ENCODE measurements at regions not wholly inside any gene's neighbourhood (a gene's known extent, or its start where the extent isn't known, plus 50 kb on each side); places are given as distances from the start of the nearest gene placed in this dataset.
"Not testable (repeated sequence)": the region's sequence is repeated elsewhere in the genome, so short reads cannot be mapped to it uniquely, and the experiment has no call there.

GRCh38 chr3:147231980-147232379, 174.4 kb downstream of the ZIC4 start:
- not testable (repeated sequence) for DNase-seq

GRCh38 chr3:147231111-147231510, 175.2 kb downstream of the ZIC4 start:
- no peak for DNase-seq

GRCh38 chr3:147222291-147222690, 184.1 kb downstream of the ZIC4 start:
- no peak for DNase-seq

GRCh38 chr3:147218965-147219364, 187.4 kb downstream of the ZIC4 start:
- no peak for DNase-seq

- no peak for DNase-seq
Measured at GRCh38 chr3:147216143-147216673, 190.1 kb downstream of the ZIC4 start.

GRCh38 chr3:147215660-147216059, 190.7 kb downstream of the ZIC4 start:
- DNase-seq, result no peak

- no peak for DNase-seq
Measured at GRCh38 chr3:147213633-147214032, 192.7 kb downstream of the ZIC4 start.

- DNase-seq, result no peak
Measured at GRCh38 chr3:147210676-147211075, 195.7 kb downstream of the ZIC4 start.

GRCh38 chr3:147201086-147201485, 205.3 kb downstream of the ZIC4 start:
- DNase-seq, result no peak

- DNase-seq, result no peak
Measured at GRCh38 chr3:147200545-147200944, 205.8 kb downstream of the ZIC4 start.

- DNase-seq, result no peak
Measured at GRCh38 chr3:147197739-147198138, 208.6 kb downstream of the ZIC4 start.

- DNase-seq, result no peak
Measured at GRCh38 chr3:147195887-147196286, 210.5 kb downstream of the ZIC4 start.

- DNase-seq, result peak in 1 of 5 donors; percentile 2
Measured at GRCh38 chr3:147191795-147192385, 214.5 kb downstream of the ZIC4 start.

GRCh38 chr3:147189016-147189415, 217.3 kb downstream of the ZIC4 start:
- DNase-seq, result no peak

GRCh38 chr3:147187687-147188086, 218.7 kb downstream of the ZIC4 start:
- DNase-seq, result no peak

GRCh38 chr3:147185781-147186180, 220.6 kb downstream of the ZIC4 start:
- DNase-seq, result no peak

GRCh38 chr3:147184794-147185193, 221.5 kb downstream of the ZIC4 start:
- DNase-seq, result no peak

GRCh38 chr3:147173257-147173656, 233.1 kb downstream of the ZIC4 start:
- no peak for DNase-seq

GRCh38 chr3:147162743-147163142, 243.6 kb downstream of the ZIC4 start:
- DNase-seq, result no peak

- DNase-seq, result no peak
Measured at GRCh38 chr3:147161833-147162232, 244.5 kb downstream of the ZIC4 start.

- no peak for DNase-seq
Measured at GRCh38 chr3:147160984-147161383, 245.4 kb downstream of the ZIC4 start.

- DNase-seq, result no peak
Measured at GRCh38 chr3:147159141-147159540, 247.2 kb downstream of the ZIC4 start.

- DNase-seq, result no peak
Measured at GRCh38 chr3:147157631-147158030, 248.7 kb downstream of the ZIC4 start.

GRCh38 chr3:147154988-147155387, 251.4 kb downstream of the ZIC4 start:
- not testable (repeated sequence) for DNase-seq
